GM12892 (cell line): ENCODE measurements at regions not wholly inside any gene's neighbourhood (a gene's known extent, or its start where the extent isn't known, plus 50 kb on each side); places are given as distances from the start of the nearest gene placed in this dataset.

Experiments used
- POLR2A ChIP-seq: IDR thresholded peaks from 2 replicates; pipeline ENCODE4 v1.6.1; 2011; ENCODE audit warnings: low read depth, low read length, control low read depth
- POLR2AphosphoS5 ChIP-seq: IDR thresholded peaks from 2 replicates; pipeline ENCODE4 v1.6.1; 2011; ENCODE audit warnings: low read depth, low read length, control low read depth
- TAF1 ChIP-seq: IDR thresholded peaks from 2 replicates; pipeline ENCODE4 v1.6.1; 2011; ENCODE audit warnings: low read depth, mild to moderate bottlenecking, control low read depth, low read length, borderline replicate concordance

- TF ChIP-seq POLR2A: no peak
- no peak for TF ChIP-seq POLR2AphosphoS5
- TF ChIP-seq TAF1: no peak
Observed at GRCh38 chr20:12064540-12064939, 146.8 kb downstream of the BTBD3 start.
